ENCODE measurements at regions not wholly inside any gene's neighbourhood (a gene's known extent, or its start where the extent isn't known, plus 50 kb on each side); places are given as distances from the start of the nearest gene placed in this dataset.

DNA sequence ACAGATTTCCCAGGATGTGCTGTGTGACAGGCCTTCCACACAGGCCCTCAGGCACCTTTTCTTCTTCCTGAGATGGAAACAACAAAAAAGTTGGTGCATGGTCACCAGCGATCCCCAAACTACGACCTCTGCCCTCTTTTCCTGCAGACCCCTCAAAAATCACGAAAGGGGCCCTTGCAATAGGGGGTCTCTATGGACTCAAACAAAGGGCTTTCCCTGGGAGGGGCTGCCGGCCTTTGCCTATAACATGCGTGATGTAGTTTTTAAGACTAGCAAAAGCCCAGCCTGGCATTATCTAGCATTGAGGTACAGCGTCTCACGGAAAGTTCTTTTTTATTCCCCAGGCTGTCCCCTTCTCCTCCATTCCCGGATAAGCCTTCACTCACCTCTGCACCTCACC is 71.2 kb downstream of the DIO3 start:
- WGBS, result 91% methylated on average over 8 of the region's 8 CpGs

DNA sequence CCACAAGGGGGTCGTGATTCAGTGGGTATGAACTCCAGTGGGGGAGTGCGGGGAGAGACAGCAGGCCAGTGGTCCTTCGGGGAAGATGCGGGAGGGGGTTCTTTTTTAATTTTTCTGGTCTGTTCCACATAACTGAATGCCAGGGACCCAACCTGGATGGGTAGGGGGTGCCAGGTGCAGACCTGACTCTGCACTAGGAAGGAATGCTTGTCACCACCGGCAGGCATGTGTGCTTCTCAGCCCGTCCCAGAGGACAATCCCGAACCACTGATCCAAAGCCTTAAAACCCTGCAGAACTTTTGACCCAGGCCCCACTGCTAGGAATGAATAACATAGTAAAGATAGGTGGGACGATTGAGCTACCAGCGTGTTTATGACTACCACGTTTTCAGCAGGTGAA is 72.0 kb downstream of the DIO3 start:
- H3K4me1 ChIP-seq, result peaks cover 7% of the 10 kb centered on the region
- no peak for DNase-seq (ENCODE audit: low spot score in 2 of 2)
- WGBS, result 81% methylated on average over 10 of the region's 10 CpGs
- TF ChIP-seq POLR2AphosphoS5 (IDR thresholded peaks at IDR 0.05), result no peak
- TF ChIP-seq, protein P1, sequence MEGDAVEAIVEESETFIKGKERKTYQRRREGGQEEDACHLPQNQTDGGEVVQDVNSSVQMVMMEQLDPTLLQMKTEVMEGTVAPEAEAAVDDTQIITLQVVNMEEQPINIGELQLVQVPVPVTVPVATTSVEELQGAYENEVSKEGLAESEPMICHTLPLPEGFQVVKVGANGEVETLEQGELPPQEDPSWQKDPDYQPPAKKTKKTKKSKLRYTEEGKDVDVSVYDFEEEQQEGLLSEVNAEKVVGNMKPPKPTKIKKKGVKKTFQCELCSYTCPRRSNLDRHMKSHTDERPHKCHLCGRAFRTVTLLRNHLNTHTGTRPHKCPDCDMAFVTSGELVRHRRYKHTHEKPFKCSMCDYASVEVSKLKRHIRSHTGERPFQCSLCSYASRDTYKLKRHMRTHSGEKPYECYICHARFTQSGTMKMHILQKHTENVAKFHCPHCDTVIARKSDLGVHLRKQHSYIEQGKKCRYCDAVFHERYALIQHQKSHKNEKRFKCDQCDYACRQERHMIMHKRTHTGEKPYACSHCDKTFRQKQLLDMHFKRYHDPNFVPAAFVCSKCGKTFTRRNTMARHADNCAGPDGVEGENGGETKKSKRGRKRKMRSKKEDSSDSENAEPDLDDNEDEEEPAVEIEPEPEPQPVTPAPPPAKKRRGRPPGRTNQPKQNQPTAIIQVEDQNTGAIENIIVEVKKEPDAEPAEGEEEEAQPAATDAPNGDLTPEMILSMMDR (IDR thresholded peaks at IDR 0.05), result no peak
- TF ChIP-seq EP300 (IDR thresholded peaks at IDR 0.05), result no peak
- TF ChIP-seq POLR2A (IDR thresholded peaks at IDR 0.05), result no peak
- no peaks in the 10 kb centered on the region for H3K36me3 ChIP-seq
- no peak overlapping the region for H3K4me3 ChIP-seq
- no peaks in the 10 kb centered on the region for H3K9me3 ChIP-seq
- no peak overlapping the region for H3K27ac ChIP-seq
- peaks cover 9% of the 10 kb centered on the region for H3K27me3 ChIP-seq

More for the DNA sequence above, 71.2 kb downstream of the DIO3 start:
- Histone ChIP-seq H3K4me3 (no peak overlapping the region), H3K4me1 (peaks cover 15% of the 10 kb centered on the region), H3K27ac (no peak overlapping the region), H3K9me3 (no peaks in the 10 kb centered on the region), H3K36me3 (no peaks in the 10 kb centered on the region), H3K27me3 (peaks cover 8% of the 10 kb centered on the region)
- no peak for TF ChIP-seq EP300 (IDR thresholded peaks at IDR 0.05)
- TF ChIP-seq POLR2AphosphoS5 (IDR thresholded peaks at IDR 0.05), result no peak
- TF ChIP-seq, protein P1 (IDR thresholded peaks at IDR 0.05), result no peak
- no peak for TF ChIP-seq POLR2A (IDR thresholded peaks at IDR 0.05)
- no peak for DNase-seq (ENCODE audit: low spot score in 2 of 2)

DNA sequence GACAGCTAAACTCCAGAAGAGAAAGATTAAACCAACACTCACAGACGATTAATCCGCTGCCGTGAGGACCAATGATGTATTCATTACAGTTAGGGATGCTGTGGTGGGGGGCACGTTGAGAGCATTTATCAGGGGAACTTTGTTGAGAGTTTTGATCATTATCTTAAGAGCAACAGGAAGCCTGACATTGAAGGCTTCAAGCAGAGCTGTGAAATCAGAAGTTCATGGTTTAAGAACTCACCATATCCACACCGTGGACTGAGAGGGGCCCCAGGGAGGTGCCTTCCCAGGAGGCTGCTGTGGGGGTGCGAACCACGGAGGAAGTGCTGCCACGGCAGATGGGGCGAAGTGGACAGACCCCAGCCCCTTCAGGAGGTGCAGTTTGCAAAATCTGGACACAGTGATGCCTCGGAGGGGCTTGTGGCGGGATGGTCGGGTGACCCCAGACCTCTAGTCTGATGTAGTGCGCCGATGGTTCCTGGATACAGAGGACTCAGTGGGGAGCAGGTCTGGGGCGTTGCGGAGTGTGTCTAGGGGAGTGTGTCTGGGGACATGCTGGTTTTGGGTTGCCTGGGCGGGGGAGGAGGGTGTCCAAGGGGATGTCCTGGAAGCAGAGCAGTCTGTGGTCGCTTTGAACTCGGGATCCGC is 73.0 kb downstream of the DIO3 start:
- 67% methylated on average over 17 of the region's 20 CpGs for WGBS
- no peaks in the 10 kb centered on the region for H3K36me3 ChIP-seq

DNA sequence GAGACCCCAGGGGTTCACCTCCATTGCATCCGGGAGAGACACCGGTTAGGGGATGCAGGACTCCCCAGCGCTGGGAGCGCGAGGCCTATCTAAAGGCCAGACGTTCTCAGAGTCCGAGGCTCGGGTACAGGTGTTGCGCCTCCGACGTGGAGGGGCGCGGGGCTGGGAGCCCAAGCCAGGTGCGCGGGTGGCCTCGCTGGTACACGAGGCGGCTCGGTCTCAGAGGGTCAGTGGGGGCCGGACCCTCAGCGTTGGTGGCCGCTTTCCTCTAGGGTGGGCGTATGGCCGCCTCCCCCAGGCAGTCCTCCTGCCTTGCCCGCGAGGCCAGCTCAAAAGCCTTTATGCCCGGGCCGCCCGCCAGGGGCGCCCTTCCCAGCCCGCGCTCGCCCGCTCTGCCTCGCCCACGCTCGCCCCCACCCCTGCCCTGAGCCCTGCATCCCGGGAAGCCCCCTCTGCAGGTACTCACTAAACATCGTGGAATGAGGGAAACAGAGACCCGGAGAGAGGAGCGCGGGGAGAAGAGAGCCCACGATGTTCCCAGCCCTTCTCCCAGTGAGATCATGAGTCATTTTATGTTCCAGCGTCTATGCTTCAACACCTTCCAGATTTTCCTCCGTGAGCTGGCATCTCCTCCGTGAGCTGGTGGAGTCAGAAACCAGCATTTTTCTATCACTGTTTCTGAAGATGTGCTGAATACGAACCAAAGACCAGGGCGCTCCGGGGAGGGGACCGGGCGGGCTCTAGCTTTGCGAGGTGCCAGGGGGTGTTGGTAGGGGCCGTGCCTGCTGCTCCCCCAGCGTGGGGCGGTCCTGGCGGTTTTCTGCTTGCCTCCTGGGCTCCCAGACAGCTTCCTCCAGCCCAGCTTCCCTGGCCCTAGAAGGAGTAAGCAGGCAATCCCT is 73.8 kb downstream of the DIO3 start:
- 69% methylated on average over 31 of the region's 56 CpGs for WGBS
- Histone ChIP-seq H3K9me3 (no peaks in the 10 kb centered on the region), H3K4me3 (no peak overlapping the region), H3K4me1 (no peaks in the 10 kb centered on the region), H3K27me3 (peaks cover 13% of the 10 kb centered on the region), H3K27ac (no peak overlapping the region), H3K36me3 (no peaks in the 10 kb centered on the region)
- no peak for TF ChIP-seq POLR2AphosphoS5 (IDR thresholded peaks at IDR 0.05)
- no peak for TF ChIP-seq EP300 (IDR thresholded peaks at IDR 0.05)
- no peak for TF ChIP-seq POLR2A (IDR thresholded peaks at IDR 0.05)
- TF ChIP-seq, protein P1 (IDR thresholded peaks at IDR 0.05), result no peak
- DNase-seq (ENCODE audit: low spot score in 2 of 2), result peak in 1 of 2 donors; percentile 60

More for the DNA sequence above, 73.0 kb downstream of the DIO3 start:
- TF ChIP-seq POLR2A (IDR thresholded peaks at IDR 0.05) (no peak), EP300 (IDR thresholded peaks at IDR 0.05) (no peak), POLR2AphosphoS5 (IDR thresholded peaks at IDR 0.05) (no peak)
- TF ChIP-seq, protein P1 (IDR thresholded peaks at IDR 0.05), result no peak
- H3K4me1 ChIP-seq, result no peaks in the 10 kb centered on the region
- DNase-seq (ENCODE audit: low spot score in 2 of 2), result no peak
- H3K27me3 ChIP-seq, result peaks cover 13% of the 10 kb centered on the region
- H3K9me3 ChIP-seq, result no peaks in the 10 kb centered on the region
- no peak overlapping the region for H3K27ac ChIP-seq
- no peak overlapping the region for H3K4me3 ChIP-seq

Measured in suprapubic skin (tissue), 4 donors.